ENCODE measurements at regions not wholly inside any gene's neighbourhood (a gene's known extent, or its start where the extent isn't known, plus 50 kb on each side); places are given as distances from the start of the nearest gene placed in this dataset.
"Not testable (repeated sequence)": the region's sequence is repeated elsewhere in the genome, so short reads cannot be mapped to it uniquely, and the experiment has no call there.

GRCh38 chr3:185990995-185991394, 53.2 kb upstream of the TRA2B start:
- TF ChIP-seq EZH2 (IDR thresholded peaks at IDR 0.05; ENCODE audit: insufficient read depth, poor library complexity, severe bottlenecking); EZH2phosphoT487 (IDR thresholded peaks at IDR 0.05; ENCODE audit: insufficient read depth, low read depth): not testable (repeated sequence)

All from GM23248 (cell line).